ENCODE measurements at regions not wholly inside any gene's neighbourhood (a gene's known extent, or its start where the extent isn't known, plus 50 kb on each side); places are given as distances from the start of the nearest gene placed in this dataset.

DNA sequence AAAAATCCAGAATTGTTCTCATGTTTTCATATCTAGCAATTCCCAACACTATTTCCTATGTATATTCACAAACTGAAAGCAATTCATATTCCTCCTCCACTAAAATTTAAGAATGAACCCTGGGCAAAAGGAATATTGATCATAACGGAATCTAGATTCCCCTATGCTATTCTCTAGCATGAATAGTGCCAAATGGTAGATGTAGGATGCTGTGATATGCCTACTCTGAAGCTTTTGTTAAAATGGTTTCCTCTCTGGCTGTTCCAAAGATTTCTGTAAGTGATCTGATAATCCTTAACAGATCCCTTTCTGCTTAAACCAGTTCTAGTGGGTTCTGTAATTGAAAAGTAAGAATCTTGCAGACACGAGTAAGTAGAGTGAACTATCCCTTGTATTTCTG lies 298.0 kb upstream of the TANK start:
- H3K4me1 ChIP-seq, result no peaks in the 10 kb centered on the region
- no peaks in the 10 kb centered on the region for H3K27me3 ChIP-seq
- H3K27ac ChIP-seq, result no peak overlapping the region
- TF ChIP-seq POLR2A (IDR thresholded peaks at IDR 0.05), result no peak
- TF ChIP-seq, protein P1, sequence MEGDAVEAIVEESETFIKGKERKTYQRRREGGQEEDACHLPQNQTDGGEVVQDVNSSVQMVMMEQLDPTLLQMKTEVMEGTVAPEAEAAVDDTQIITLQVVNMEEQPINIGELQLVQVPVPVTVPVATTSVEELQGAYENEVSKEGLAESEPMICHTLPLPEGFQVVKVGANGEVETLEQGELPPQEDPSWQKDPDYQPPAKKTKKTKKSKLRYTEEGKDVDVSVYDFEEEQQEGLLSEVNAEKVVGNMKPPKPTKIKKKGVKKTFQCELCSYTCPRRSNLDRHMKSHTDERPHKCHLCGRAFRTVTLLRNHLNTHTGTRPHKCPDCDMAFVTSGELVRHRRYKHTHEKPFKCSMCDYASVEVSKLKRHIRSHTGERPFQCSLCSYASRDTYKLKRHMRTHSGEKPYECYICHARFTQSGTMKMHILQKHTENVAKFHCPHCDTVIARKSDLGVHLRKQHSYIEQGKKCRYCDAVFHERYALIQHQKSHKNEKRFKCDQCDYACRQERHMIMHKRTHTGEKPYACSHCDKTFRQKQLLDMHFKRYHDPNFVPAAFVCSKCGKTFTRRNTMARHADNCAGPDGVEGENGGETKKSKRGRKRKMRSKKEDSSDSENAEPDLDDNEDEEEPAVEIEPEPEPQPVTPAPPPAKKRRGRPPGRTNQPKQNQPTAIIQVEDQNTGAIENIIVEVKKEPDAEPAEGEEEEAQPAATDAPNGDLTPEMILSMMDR (IDR thresholded peaks at IDR 0.05), result no peak
- no peak for DNase-seq
- H3K36me3 ChIP-seq, result no peaks in the 10 kb centered on the region
- H3K4me3 ChIP-seq, result no peak overlapping the region
- no peaks in the 10 kb centered on the region for H3K9me3 ChIP-seq

DNA sequence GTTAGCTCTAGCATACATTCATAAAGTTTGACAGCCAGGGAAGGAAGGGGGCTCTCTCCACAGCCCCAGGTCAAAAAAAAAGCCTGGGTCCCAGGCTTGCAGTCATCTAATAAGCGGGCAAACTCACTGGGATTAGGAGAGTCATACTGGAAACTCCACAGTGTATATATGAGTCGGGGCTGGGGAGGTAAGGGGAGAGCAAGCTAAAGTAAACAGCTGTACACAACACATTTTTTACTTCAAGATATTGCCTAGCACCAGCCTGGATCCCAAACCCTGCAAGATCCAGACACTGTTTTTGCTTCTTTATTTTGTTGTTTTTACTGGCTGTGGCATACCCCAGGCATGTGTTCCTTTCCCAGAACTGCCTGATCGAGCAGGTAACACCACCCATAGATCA lies 291.3 kb upstream of the TANK start:
- DNase-seq, result no peak
- H3K27me3 ChIP-seq, result no peaks in the 10 kb centered on the region
- no peak for TF ChIP-seq POLR2A (IDR thresholded peaks at IDR 0.05)
- TF ChIP-seq, protein P1 (IDR thresholded peaks at IDR 0.05), result no peak
- H3K9me3 ChIP-seq, result no peaks in the 10 kb centered on the region
- H3K4me1 ChIP-seq, result no peaks in the 10 kb centered on the region
- H3K27ac ChIP-seq, result peak overlapping the region in 1 of 4 donors; percentile 2
- no peaks in the 10 kb centered on the region for H3K36me3 ChIP-seq
- H3K4me3 ChIP-seq, result no peak overlapping the region

DNA sequence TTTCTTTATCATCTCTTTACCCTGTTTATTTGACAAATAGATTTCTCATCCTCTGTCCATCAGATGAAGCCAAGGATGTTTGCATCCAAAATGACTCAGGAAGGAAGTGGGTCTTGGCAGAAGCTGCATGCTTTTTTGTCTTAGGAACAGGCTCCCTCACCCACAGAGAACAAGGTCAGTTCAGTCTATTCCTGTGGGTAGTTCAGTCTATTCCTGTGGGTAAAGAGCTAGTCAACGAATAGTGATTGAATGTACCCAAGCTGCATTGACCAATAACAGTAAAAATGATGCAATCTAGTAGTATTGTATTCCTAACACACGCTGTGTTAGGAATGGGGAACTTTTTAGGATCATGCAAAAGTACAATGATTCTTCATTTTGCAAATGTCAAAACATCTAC lies 290.8 kb upstream of the TANK start:
- H3K36me3 ChIP-seq, result no peaks in the 10 kb centered on the region
- no peaks in the 10 kb centered on the region for H3K9me3 ChIP-seq
- no peak overlapping the region for H3K4me3 ChIP-seq
- H3K27ac ChIP-seq, result peak overlapping the region in 1 of 4 donors; percentile 2
- TF ChIP-seq, protein P1 (IDR thresholded peaks at IDR 0.05), result no peak
- TF ChIP-seq POLR2A (IDR thresholded peaks at IDR 0.05), result no peak
- DNase-seq, result no peak
- no peaks in the 10 kb centered on the region for H3K4me1 ChIP-seq
- H3K27me3 ChIP-seq, result no peaks in the 10 kb centered on the region

DNA sequence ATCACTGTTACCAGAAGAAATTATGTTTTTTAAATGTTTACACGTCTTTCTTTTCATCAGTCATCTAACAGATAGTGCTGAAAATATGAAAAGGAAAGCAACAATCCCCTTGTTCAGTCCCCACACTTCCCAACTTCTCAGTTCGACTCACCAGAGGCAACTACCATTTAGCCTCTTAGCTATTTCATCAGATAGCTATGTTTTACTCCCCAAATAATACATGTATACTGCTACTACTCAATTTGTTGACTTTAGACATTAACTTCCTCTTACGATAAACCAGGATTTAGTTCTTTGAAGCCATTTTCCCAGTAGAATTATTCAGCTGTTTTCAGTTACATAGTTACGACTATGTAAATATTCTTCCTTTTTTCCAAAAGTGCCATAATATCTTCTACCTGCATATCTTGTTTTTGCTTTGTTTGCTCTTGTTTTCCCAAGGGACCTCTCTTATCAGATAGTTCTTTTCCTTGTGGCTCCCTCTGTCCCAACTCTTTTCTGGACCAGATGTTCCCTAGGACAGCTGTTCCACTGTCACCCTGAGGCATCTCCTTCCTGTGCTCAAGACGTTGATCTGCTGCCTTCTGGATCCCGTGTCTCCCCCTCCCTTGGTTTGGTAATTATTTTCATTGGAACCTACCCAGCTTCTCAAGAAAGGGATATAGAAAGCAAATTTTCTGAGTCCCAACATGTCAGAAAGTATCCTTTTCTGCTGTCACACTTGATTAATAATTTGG lies 289.3 kb upstream of the TANK start:
- Histone ChIP-seq H3K36me3 (no peaks in the 10 kb centered on the region), H3K9me3 (no peaks in the 10 kb centered on the region), H3K4me1 (no peaks in the 10 kb centered on the region), H3K27me3 (no peaks in the 10 kb centered on the region), H3K27ac (peak overlapping the region in 1 of 4 donors; percentile 6), H3K4me3 (no peak overlapping the region)
- TF ChIP-seq, protein P1 (IDR thresholded peaks at IDR 0.05), result no peak
- no peak for TF ChIP-seq POLR2A (IDR thresholded peaks at IDR 0.05)
- no peak for DNase-seq

DNA sequence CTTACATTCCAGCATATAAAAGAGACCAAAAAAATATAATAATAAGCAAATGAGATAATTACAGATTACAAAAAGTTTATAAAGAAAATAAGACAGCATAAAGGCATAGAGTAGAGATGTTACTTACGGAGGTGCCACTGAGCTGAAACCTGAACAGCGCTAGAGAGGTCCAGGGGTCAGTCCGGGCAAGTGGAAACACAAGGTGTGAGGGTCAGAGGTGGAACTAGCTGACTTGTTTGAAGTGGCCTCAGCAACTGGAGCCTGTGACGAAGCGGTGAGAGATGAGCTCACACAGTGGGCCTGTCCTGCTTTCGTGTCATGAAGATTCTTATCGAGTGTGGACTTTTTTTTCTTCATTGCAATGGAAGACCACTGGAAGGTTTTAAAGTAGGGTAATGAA lies 288.3 kb upstream of the TANK start:
- Histone ChIP-seq H3K4me3 (no peak overlapping the region), H3K27me3 (no peaks in the 10 kb centered on the region), H3K36me3 (no peaks in the 10 kb centered on the region), H3K27ac (no peak overlapping the region), H3K4me1 (no peaks in the 10 kb centered on the region), H3K9me3 (no peaks in the 10 kb centered on the region)
- TF ChIP-seq, protein P1 (IDR thresholded peaks at IDR 0.05), result no peak
- TF ChIP-seq POLR2A (IDR thresholded peaks at IDR 0.05), result no peak
- DNase-seq, result no peak

Data from Peyer's patch (tissue), 4 donors.